ENCODE measurements at regions not wholly inside any gene's neighbourhood (a gene's known extent, or its start where the extent isn't known, plus 50 kb on each side); places are given as distances from the start of the nearest gene placed in this dataset.

DNA sequence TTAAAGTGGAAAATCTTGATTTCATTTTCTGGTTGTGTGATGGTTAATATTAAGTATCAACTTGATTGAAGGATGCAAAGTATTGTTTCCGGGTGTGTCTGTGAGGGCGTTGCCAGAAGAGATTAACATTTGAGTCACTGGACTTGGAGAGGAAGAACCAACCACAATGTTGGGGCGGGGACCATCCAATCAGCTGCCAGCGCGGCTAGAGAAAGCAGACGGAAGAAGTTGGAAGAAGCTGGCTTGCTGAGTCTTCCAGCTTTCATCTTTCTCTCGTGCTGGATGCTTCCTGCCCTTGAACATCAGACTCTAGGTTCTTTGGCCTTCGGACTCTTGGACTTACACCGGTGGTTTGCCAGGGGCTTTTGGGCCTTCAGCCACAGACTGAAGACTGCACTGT, 832.6 kb upstream of the TMPRSS15 start:
- DNase-seq (ENCODE audit: low read depth, low spot score): no peak

DNA sequence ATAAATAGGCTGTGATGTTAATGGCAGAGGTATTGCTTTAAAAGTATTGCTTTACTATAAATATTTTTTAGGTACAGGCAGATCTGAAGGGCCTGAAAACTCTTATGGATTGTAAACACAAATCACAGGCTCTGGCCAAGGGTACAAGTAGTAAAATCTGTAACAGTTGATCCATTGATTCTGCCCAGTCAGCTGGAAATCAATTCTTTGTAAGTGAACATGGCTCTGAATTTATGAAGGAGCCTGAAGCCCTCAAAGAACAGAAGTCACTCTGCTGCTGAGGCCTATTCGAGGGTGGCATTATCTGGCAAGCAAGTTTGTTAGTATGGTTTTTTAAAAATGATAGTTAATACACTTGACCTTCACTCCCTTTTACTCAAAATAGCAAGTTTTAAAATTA, 834.0 kb upstream of the TMPRSS15 start:
- DNase-seq (ENCODE audit: low read depth, low spot score): no peak

DNA sequence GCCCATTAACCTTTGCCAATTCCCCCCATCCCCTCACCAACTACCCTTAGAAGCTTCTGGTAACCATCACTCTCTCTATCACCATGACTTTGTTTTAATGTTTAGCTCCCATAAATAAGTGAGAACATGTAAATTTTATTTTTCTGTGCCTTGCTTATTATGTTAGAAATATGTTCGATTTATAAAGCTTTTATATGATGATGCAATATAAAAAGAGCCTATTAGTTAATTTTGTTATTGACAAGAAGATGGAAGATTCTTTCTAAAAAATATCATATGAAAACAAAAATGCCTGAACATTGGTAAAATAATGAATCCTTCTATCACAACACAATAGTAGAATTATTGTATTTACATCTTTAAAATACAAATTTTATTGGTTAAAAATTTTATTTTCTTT, 836.1 kb upstream of the TMPRSS15 start:
- DNase-seq (ENCODE audit: low read depth, low spot score): no peak

DNA sequence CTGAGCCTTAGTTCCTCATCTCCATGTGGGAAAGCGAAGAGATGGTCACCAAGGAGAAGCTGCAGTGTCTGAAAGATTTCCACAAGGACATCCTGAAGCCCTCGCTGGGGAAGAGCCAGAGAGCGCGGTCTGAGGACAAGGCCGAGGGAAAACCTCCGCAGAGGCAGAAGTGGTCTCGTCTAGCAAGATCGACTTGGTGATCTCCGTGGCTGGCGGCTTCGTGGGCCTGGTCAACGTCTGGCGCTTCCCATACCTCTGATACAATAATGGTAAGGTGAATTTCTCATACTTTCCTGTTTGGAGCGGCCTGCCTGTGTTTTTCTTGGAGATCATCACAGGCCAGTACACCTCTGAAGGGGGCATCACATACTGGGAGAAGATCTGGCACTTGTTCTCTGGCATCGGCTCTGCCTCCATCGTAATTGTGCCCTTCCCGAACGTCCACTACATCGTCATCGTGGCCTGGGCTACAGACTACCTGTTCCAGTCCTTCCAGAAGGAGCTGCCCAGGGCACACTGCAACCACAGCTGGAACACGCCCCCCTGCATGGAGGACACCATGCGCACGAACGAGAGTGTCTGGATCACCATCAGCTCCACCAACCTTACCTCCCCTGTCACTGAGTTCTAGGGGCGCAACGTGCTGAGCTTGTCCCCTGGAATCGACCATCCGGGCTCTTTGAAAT, 841.1 kb upstream of the TMPRSS15 start:
- no peak for DNase-seq (ENCODE audit: low read depth, low spot score)

DNA sequence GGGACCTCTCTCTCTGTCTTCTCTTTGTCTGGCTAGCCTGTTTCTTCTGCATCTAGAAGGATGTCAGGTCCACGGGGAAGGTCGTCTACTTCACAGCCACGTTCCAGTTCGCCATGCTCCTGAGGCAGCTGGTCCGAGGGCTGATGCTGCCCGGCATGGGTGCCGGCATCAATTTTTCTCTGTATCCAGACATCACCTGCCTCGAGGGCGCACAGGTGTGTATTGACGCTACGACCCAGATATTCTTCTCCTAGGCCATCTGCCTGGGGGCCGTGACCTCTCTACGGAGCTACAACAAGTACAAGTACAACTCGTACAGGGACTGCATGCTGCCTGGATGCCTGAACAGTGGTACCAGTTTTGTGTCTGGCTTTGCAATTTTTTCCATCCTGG, 841.6 kb upstream of the TMPRSS15 start:
- no peak for DNase-seq (ENCODE audit: low read depth, low spot score)

DNA sequence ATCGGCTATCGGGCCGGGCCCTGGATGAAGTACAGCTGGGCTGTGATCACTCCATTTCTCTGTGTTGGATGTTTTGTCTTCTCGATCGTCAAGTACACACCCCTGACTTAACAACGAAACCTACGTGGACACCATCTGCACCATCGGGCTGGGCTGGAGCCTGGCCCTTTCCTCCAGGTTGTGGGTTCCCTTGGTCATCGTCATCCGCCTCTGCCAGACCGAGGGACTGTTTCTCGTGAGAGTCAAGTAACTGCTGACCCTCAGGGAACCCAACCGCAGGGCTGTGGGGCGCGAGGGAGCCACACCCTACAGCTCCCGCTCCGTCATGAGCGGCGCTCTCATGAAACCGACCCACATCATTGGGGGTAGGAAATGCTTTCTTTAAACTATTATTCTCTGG, 842.4 kb upstream of the TMPRSS15 start:
- no peak for DNase-seq (ENCODE audit: low read depth, low spot score)

DNA sequence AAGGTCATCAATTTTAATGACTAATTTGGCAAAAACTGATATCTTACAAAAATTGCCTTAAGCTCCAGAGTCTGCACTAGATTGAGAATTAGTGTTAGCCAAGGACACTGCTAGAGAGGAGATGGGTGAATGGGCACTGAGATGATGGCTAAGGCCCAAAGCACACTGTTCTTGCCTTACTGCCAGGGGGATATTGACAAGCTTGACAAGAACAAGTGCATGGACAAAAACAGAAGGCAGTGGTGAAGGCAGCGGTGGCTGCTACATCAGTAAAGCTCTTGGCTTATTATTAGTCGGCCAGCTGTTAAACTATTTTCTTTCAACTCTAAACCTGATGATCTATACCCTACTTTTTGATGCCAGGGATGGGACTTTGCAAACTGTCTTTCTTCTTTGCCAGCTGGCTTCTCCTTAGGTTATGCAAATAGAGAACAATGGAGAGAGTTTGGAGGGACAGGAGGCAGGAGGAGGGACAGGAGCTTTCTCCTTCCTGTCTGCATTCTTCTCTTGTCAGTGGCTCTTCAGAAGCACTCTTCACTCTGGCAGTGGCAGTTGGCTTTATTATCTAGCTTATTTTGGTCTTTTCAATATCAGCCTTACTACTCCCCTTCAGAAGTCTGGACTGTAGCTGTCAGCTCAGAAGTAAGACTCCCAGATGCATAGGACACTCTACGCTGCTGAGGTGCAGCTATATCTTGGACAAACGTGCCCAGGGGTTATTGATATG, 853.5 kb upstream of the TMPRSS15 start:
- DNase-seq (ENCODE audit: low read depth, low spot score): no peak

DNA sequence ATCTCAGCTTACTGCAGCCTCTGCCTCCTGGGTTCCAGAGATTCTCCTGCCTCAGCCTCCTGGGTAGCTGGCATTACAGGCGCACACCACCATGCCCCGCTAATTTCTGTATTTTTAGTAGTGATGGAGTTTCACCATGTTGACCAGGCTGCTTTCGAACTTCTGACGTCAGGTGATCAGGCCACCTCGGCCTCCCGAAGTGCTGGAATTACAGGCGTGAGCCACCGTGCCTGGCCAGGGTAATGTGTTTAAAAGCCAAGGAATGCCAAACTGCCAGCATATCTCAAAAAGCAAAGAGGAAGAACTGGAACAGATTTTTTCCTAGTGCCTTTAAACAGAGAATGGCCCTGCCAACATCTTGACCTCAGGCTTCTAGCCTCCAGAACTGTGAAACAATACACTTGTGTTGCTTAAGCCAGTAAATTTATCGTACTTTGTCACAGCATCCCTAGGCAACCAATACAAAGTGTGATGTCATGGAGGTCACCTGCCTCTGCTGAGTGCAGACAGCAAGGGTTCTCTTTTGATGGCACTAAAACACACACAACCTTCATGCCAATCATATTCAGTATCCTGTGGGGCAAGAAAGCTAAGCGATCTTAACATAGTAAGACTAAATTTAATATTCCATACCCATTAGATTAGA, 858.3 kb upstream of the TMPRSS15 start:
- DNase-seq (ENCODE audit: low read depth, low spot score): no peak

DNA sequence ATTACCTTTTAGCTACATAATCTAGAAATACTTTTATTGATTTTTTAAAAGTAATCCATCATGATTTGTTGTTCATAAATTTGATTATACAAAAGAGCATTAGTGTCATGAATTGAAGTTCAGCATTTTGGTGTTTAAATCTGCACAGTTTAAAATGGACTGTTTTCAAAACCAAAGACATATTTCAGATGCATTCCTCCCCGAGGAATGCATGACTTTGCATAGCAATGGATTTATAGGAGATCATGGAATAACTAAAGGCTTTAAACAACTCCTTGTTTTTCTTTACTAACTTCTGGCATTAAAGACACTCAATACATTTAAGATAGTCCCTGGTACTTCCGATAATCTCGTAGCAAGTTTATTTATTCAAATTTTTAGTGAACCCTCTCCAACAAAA, 863.1 kb upstream of the TMPRSS15 start:
- DNase-seq (ENCODE audit: low read depth, low spot score): no peak

DNA sequence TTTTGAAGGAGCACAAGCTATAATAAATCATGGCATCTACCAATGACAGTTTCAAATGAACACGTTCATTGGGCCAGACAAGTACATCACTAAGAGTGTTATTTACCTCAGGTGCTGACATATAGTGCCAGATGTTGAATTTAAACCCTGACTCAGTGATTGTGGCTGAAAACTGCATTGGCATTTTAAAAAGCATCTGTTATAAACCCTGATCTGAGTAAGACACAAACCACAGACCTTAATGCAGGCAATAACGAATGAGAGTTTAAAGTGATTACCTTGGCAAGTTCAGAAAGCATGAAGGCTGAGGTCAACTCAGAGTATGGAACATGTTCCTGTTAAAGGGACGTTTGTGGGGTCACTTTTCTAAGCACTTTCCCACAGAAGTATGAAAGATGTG, 865.1 kb upstream of the TMPRSS15 start:
- DNase-seq (ENCODE audit: low read depth, low spot score): no peak

DNA sequence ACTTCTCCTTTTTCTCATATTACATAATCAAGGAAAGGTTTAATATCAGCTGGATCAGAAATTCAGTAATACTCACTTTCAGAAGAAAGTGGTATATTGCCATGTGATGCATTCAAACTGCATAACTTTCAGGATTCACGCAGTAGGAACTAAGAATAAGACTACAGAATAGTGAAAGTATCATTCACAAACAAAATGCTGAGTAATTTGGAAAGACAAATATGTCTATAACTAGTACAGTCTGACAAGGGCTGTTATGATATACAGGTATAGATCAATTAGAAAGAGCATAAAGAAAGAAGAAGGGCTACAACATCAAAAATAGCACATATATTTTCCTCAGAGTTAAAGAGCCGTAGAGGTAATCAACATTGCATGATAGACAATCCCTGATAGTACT, 871.5 kb upstream of the TMPRSS15 start:
- no peak for DNase-seq (ENCODE audit: low read depth, low spot score)

DNA sequence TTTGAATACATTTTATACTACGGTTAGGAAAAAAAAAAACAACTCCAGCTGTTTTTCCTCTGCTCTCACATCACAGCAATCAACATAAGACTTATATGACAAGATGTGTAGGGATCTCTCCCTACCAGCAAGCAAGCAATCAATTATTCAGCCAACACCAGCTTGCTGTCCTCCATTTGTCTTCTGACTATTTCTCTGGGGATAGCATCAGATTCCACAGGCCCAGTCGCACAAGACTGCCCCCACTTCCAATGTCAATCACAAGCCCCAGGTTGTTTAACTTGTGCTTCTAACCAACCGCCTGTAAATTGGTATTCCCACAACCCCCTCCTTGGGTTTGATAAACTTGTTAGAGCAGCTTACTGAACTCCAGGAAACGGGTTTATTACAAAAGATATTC, 873.1 kb upstream of the TMPRSS15 start:
- DNase-seq (ENCODE audit: low read depth, low spot score): no peak

DNA sequence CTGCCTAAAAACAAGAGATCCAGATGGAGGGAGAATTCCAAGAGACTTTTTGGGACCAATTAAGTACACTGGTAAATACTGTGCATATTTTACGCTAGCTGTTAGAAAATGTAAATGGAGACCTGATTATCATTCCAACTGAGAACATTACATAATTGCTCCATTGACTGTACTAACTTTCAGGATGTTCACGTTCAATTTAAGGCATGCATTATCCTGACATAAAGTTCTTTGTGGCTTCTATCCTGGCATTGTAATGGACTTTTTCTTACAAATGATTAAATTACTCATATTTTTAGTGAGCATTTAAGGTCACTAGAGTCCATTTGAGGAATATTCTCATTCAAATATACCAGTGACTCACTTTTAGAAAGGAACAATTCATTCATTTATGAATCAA, 883.3 kb upstream of the TMPRSS15 start:
- DNase-seq (ENCODE audit: low read depth, low spot score): no peak

DNA sequence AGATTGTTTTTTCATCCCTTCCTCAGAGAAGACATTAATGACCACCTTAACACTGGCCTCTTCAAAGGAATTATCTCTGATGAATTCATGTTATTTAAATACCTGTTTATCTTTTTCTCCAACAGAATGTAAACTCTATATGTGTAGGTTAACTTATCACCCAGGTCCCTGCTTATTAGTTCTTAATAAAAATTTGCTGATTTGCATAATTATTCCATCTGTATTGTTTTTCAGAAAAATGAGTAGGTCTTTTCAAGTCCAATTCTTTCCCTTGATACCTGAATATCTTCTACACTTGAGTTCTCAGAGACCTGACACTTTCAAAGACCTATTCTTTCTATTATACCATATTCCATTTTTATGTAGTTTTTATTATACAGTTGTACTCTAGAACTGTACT, 886.7 kb upstream of the TMPRSS15 start:
- DNase-seq (ENCODE audit: low read depth, low spot score): no peak

DNA sequence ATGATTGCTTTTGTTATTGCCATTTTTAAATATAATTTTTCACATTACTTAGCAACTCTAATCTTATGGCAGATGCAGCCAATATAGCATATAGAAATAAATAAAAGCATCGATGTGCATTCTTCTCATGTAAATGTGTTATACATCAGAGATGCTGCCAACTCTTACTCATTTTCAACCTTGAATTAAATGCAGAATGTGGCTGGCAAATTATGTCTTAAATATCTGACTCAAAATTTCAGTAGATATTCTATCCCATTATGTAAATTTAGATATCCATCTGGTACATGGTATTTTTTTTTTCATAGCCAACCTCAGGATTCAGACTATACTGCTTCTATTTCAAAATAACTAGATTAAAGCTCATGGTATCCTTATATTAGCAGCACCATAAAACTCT, 916.7 kb upstream of the TMPRSS15 start:
- DNase-seq (ENCODE audit: low read depth, low spot score): no peak

DNA sequence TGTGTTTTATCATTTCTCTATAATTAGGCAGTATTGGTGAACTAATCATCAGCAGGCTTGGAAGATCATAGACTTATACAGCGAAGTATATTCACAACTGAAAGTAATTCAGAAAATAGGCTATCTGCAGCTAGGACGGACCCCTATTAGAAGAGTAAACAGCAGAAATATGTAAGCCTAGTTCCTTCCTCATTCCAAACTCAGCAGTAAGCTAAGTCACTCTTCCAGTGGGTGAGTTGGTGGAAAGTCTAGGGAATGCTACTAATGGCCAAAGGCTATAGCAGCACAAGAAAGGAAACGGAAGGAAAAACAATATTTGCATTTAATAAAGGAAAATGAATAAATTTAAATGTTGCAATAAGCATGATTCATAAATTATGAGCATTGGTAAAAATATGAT, 918.1 kb upstream of the TMPRSS15 start:
- no peak for DNase-seq (ENCODE audit: low read depth, low spot score)

DNA sequence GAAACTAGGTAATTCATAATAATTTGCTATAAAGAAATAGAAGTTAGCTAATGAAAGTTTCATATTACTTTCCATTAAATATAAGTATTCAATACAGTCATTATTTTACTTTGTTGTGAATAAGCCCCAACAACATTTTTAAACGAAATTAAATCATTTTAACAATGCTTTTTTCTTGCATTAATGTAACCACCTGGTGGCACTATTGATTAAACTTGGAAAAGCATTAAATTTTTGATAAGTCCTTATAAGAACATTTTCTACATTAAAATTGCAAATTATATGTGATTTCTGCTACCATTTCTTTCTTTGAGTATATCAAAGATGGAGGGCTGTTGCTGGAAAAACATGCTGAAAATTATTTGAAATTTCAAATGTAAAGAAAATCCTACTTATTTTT, 918.8 kb upstream of the TMPRSS15 start:
- DNase-seq (ENCODE audit: low read depth, low spot score): no peak

DNA sequence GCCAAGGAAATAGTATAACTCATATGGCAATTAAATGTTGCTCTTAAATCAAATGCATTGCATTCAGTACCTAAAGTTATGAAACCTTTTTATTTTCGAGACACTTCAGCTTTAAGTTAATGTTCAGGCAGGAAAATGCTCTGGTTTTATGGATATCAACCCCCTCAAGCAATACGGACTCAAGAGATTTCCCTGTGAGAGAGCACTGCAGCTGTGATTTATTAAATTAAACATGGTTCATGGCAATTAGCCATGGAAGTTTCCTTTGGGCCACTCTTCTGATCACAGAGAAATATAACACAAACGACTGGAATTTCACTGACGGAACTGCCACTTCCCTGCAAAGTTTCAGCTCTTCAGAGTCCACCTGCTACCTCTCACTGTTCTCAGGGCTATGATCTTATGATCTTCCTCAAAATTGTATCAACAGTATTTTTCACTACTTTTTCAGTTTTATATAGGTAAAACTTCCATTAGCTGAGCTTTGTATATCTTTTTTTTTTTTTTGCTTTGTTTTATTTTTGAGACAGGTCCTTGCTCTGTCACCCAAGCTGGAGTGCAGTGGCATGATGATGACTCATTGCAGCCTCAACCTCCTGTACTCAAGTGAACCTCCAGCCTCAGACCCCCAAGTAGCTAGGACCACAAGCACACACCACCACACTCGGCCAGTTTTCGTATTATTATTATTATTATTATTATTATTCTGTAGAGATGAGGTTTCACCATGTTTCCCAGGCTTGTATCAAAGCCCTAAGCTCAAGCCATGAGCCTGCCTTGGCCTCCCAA, 923.1 kb upstream of the TMPRSS15 start:
- no peak for DNase-seq (ENCODE audit: low read depth, low spot score)

DNA sequence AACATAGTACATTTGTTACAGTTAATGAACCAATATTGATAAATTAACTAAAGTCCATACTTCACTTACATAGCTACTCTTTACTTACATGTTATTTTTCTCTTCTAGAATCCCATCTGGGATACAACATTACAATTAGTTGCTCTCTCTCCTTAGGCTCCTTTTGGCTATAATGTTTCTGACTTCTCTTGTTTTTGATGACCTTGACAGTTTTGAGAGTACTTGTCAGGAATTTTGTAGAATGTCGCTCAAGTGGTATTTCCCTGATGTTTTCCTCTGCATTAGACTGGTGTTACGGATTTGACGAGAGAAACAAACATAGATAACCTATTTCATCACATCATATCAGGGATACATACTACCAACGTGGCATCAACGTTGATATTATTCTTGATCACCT, 925.4 kb upstream of the TMPRSS15 start:
- no peak for DNase-seq (ENCODE audit: low read depth, low spot score)

DNA sequence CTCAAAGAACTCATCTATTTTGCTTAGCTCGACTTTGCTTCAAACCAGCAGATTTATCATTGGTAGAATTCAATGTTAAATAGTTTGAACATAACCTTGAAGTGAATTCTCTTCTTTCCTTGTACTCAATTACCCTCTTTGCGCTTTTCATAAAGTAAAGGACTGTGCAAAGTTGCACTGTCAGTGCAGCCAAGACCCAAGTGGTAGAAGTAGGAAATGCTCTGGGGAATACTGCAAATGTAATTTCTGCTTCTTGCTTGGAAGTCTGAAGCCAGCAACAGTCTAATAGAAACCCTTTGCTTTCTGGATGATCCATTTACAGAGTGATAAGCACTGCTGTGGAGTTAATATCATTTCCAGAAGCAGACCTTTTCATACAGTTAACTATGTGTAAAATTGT, 936.7 kb upstream of the TMPRSS15 start:
- no peak for DNase-seq (ENCODE audit: low read depth, low spot score)

DNA sequence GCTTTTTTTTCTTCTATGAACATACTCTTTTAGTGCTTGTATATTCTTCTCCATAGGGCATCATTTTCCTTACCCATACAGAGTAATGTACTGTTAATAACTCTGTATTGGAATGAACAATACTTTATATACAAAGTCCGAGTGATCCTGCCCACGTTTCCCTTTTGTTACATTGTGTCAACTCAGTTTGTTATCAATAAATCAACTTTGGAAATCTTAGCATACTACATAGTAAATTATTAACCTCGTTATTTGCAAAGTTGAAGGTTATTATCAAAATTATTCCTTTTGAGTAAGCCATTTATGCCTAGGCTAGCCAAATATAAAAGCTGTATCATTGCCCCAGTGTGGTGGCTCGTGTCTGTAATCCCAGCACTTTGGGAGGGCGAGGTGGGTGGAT, 937.4 kb upstream of the TMPRSS15 start:
- no peak for DNase-seq (ENCODE audit: low read depth, low spot score)

DNA sequence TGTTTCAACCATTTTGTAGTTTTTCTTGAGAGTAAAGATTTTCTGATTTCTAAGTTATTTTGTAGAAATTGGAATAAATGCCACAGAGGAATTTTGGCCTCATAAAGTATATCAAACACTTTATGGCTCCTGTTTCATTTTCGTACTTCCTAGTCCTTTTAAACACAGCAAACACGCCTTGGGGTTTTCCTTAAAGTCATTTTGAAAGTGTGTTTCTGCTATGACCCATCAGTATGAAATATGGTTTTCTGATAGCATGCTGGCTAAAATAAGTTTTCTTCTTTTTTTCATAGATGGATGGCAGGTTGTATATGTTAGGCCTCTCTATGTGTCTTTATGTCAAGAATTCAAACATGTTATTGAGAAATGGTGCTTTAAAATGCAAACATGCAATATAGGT, 940.1 kb upstream of the TMPRSS15 start:
- no peak for DNase-seq (ENCODE audit: low read depth, low spot score)
